Endothelial cell of umbilical vein (primary cell): ENCODE measurements at regions not wholly inside any gene's neighbourhood (a gene's known extent, or its start where the extent isn't known, plus 50 kb on each side); places are given as distances from the start of the nearest gene placed in this dataset.

Source experiments
- BruUV-seq: library from RNA; stranded (reverse); fragments of 400-500 nt; replicated peaks from 2 replicates; lab custom pipeline; 2021; lab: Mats Ljungman, UMichigan
- CTCF ChIA-PET: fragments of 300-600, 350-600 bp; sonication (Branson Sonifier 250); formaldehyde crosslinking; loops from one replicate; lab custom pipeline; 2021; ENCODE audit warnings: antibody characterized with exemption, inconsistent platforms; lab: Charles Lee
- POLR2A ChIA-PET: fragments of 300-600, 350-600 bp; sonication (Branson Sonifier 250); formaldehyde crosslinking; loops from one replicate; lab custom pipeline; 2021; ENCODE audit warnings: antibody characterized with exemption, inconsistent platforms; lab: Charles Lee
- DNase-seq: peaks from one replicate; pipeline ENCODE4 v3.0.0-alpha.2; 2011; ENCODE audit warnings: low read depth, low spot score
- FAIRE-seq: peaks from 2 replicates; lab custom pipeline; 2011; peaks lifted over from hg19 to GRCh38; lab: Jason Lieb, UNC
- H2AFZ ChIP-seq: 2 replicates; pipeline ENCODE4 v1.6.0; 2012; ENCODE audit warnings: low read depth, low read length, control low read depth, inconsistent platforms
- H3K27ac ChIP-seq: 2 replicates; pipeline ENCODE4 v1.5.1; 2011; ENCODE audit warnings: low read depth, mild to moderate bottlenecking, control low read depth, low read length, moderate library complexity; ENCODE audit not compliant: insufficient read depth
- H3K27me3 ChIP-seq, 2 experiments: 2 replicates each; pipeline versions ENCODE4 v1.6.0 to v1.6.1; 2011; ENCODE audit warnings: low read length in 2 of 2, mixed read lengths in 1 of 2; ENCODE audit not compliant: control insufficient read depth in 2 of 2, insufficient read depth in 2 of 2
- H3K36me3 ChIP-seq, 2 experiments: 2 replicates in 1 of 2; 3 replicates in 1 of 2; pipeline ENCODE4 v1.5.1; 2011; ENCODE audit warnings: low read length in 2 of 2, mild to moderate bottlenecking in 1 of 2, moderate library complexity in 1 of 2; ENCODE audit not compliant: control insufficient read depth in 2 of 2, insufficient read depth in 2 of 2; ENCODE audit errors: extremely low read depth in 1 of 2
- H3K4me1 ChIP-seq: 3 replicates; pipeline ENCODE4 v1.5.1; 2011; ENCODE audit warnings: mild to moderate bottlenecking, low read length; ENCODE audit not compliant: control insufficient read depth, insufficient read depth; ENCODE audit errors: extremely low read depth
- H3K4me2 ChIP-seq: 2 replicates; pipeline ENCODE4 v1.6.1; 2011; ENCODE audit warnings: low read length, control low read depth, mixed read lengths; ENCODE audit not compliant: insufficient read depth
- H3K4me3 ChIP-seq, 3 experiments: fragments of 200-600 bp in 1 of 3; sonication (generic), shearing (Covaris generic) in 1 of 3; replicated peaks in 1 of 3; 2 replicates each; pipeline ENCODE4 v1.5.1; 2011 to 2016; ENCODE audit warnings: control low read depth in 3 of 3, low read length in 3 of 3, mild to moderate bottlenecking in 2 of 3, inconsistent platforms in 1 of 3, low read depth in 1 of 3, moderate library complexity in 1 of 3; ENCODE audit not compliant: insufficient read depth in 1 of 3
- H3K79me2 ChIP-seq: 2 replicates; pipeline ENCODE4 v1.6.0; 2012; ENCODE audit warnings: low read length, inconsistent platforms; ENCODE audit not compliant: control insufficient read depth, insufficient read depth
- H3K9ac ChIP-seq: replicated peaks from 2 replicates; pipeline ENCODE3; 2011; ENCODE audit warnings: low read length, control low read depth; ENCODE audit not compliant: insufficient read depth; ENCODE audit errors: extremely low read depth
- H3K9me1 ChIP-seq: replicated peaks from 3 replicates; pipeline ENCODE4 v1.6.0; 2011; ENCODE audit warnings: mild to moderate bottlenecking, low read length; ENCODE audit not compliant: control insufficient read depth, insufficient read depth; ENCODE audit errors: extremely low read depth
- H3K9me3 ChIP-seq: replicated peaks from 2 replicates; pipeline ENCODE4 v1.5.1; 2012; ENCODE audit warnings: low read length, inconsistent platforms; ENCODE audit not compliant: control insufficient read depth, insufficient read depth
- H4K20me1 ChIP-seq: replicated peaks from 2 replicates; pipeline ENCODE3; 2011; ENCODE audit warnings: mild to moderate bottlenecking, low read length; ENCODE audit not compliant: control insufficient read depth, insufficient read depth; ENCODE audit errors: extremely low read depth
- CTCF ChIP-seq, 2 donors: IDR thresholded peaks; 1 replicate in 1 of 2; 2 replicates in 1 of 2; pipeline ENCODE4 v1.5.1; 2011; ENCODE audit warnings: low read length in 2 of 2, mild to moderate bottlenecking in 2 of 2, moderate library complexity in 2 of 2, control low read depth in 1 of 2, inconsistent platforms in 1 of 2, low read depth in 1 of 2; ENCODE audit not compliant: insufficient read depth in 1 of 2; ENCODE audit errors: extremely low read depth in 1 of 2
- EZH2 ChIP-seq: IDR thresholded peaks from 2 replicates; pipeline ENCODE4 v1.6.1; 2012; ENCODE audit warnings: borderline replicate concordance, low read depth, mild to moderate bottlenecking, moderate library complexity, low read length, inconsistent platforms; ENCODE audit not compliant: severe bottlenecking
- FOS ChIP-seq: IDR thresholded peaks from 2 replicates; pipeline ENCODE4 v1.6.1; 2011; ENCODE audit warnings: mild to moderate bottlenecking, low read length, moderate library complexity, borderline replicate concordance; ENCODE audit not compliant: insufficient read depth
- GATA2 ChIP-seq: IDR thresholded peaks from 2 replicates; pipeline ENCODE4 v1.7.0; 2011; ENCODE audit warnings: low read depth, mild to moderate bottlenecking, moderate library complexity, mixed read lengths, low read length; ENCODE audit not compliant: insufficient read length, insufficient read depth
- JUN ChIP-seq: IDR thresholded peaks from 2 replicates; pipeline ENCODE4 v1.6.1; 2011; ENCODE audit warnings: borderline replicate concordance, low read depth; ENCODE audit not compliant: insufficient read length, insufficient read depth
- MYC ChIP-seq: IDR thresholded peaks from one replicate; pipeline ENCODE4 v1.6.1; 2011; ENCODE audit warnings: mild to moderate bottlenecking, low read depth, low read length
- POLR2A ChIP-seq: IDR thresholded peaks from 2 replicates; pipeline ENCODE4 v1.6.1; 2012; ENCODE audit warnings: low read depth, mild to moderate bottlenecking, control low read depth, low read length
- POLR2AphosphoS5 ChIP-seq: IDR thresholded peaks from 2 replicates; pipeline ENCODE4 v1.6.1; 2012; ENCODE audit warnings: low read depth, mild to moderate bottlenecking, control low read depth, low read length, moderate library complexity; ENCODE audit not compliant: insufficient read depth
- dilution Hi-C: fragments of 300-500 bp; cut with MboI; formaldehyde crosslinking; loops from one replicate; pipeline ENCODE4 v1.15.0; 2019; ENCODE audit warnings: low sequenced_read_pairs; ENCODE audit not compliant: extremely low pct_ligation_motif_present
- intact Hi-C: fragments of 100-400 bp; cut with micrococcal nuclease; formaldehyde crosslinking; loops from one replicate; pipeline ENCODE4 v1.10.0; 2022
- TF ChIP-seq, protein P1 (sequence below): IDR thresholded peaks from 2 replicates; pipeline ENCODE4 v1.6.1; 2011; ENCODE audit not compliant: insufficient read depth, insufficient read length

- no peaks in the 10 kb centered on the region for H3K4me1 ChIP-seq
- H3K9me3 ChIP-seq = no peaks in the 10 kb centered on the region
- H3K4me3 ChIP-seq = no peak overlapping the region
- no peak overlapping the region for H3K9ac ChIP-seq
- TF ChIP-seq EZH2 (no peak), JUN (no peak), GATA2 (no peak), CTCF (IDR thresholded peaks at IDR 0.05; ENCODE audit: extremely low read depth in 1 of 2, insufficient read depth in 1 of 2, low read depth in 1 of 2, low read length in 2 of 2) (no peak), FOS (no peak), POLR2A (no peak), POLR2AphosphoS5 (no peak), MYC (no peak)
- TF ChIP-seq, protein P1, sequence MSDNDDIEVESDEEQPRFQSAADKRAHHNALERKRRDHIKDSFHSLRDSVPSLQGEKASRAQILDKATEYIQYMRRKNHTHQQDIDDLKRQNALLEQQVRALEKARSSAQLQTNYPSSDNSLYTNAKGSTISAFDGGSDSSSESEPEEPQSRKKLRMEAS = no peak
- DNase-seq (no peak), FAIRE-seq (no peak)
- H2AFZ ChIP-seq = no peak overlapping the region
- H3K9me1 ChIP-seq = no peaks in the 10 kb centered on the region
- H3K27ac ChIP-seq = no peak overlapping the region
- no peaks in the 10 kb centered on the region for H3K79me2 ChIP-seq
- intact Hi-C loops (no loop called here), dilution Hi-C loops (no loop called here)
- ChIA-PET POLR2A (no interaction called here), CTCF (no interaction called here)
- no peaks in the 10 kb centered on the region for H3K27me3 ChIP-seq
- H3K4me2 ChIP-seq = no peak overlapping the region
- no peaks in the 10 kb centered on the region for H3K36me3 ChIP-seq
- BruUV-seq = no TSS peak
- no peaks in the 10 kb centered on the region for H4K20me1 ChIP-seq
Measured at GRCh38 chrX:94455782-94456181, 781.8 kb downstream of the FAM133A start.
